Keratinocyte (primary cell): ENCODE measurements at regions not wholly inside any gene's neighbourhood (a gene's known extent, or its start where the extent isn't known, plus 50 kb on each side); places are given as distances from the start of the nearest gene placed in this dataset.

Experiments
- DNase-seq: peaks from one replicate; pipeline ENCODE4 v3.0.0-alpha.2; 2011; ENCODE audit warnings: low read depth, missing footprints, low spot score
- FAIRE-seq: peaks from 2 replicates; lab custom pipeline; 2011; peaks lifted over from hg19 to GRCh38; lab: Jason Lieb, UNC
- H2AFZ ChIP-seq: 2 replicates; pipeline ENCODE4 v1.6.0; 2012; ENCODE audit warnings: low read length, control low read depth, inconsistent platforms; ENCODE audit not compliant: control insufficient read depth
- H3K27ac ChIP-seq: 2 replicates; pipeline ENCODE4 v1.5.1; 2011; ENCODE audit warnings: low read length; ENCODE audit not compliant: control insufficient read depth, insufficient read depth
- H3K27me3 ChIP-seq: 3 replicates; pipeline ENCODE4 v1.6.0; 2011; ENCODE audit warnings: low read length; ENCODE audit not compliant: control insufficient read depth, insufficient read depth; ENCODE audit errors: extremely low read depth
- H3K36me3 ChIP-seq, 2 experiments: 2 replicates in 1 of 2; 3 replicates in 1 of 2; pipeline ENCODE4 v1.5.1; 2011; ENCODE audit warnings: low read length in 2 of 2, mild to moderate bottlenecking in 1 of 2; ENCODE audit not compliant: control insufficient read depth in 2 of 2, insufficient read depth in 2 of 2; ENCODE audit errors: extremely low read depth in 1 of 2
- H3K4me1 ChIP-seq: 3 replicates; pipeline ENCODE4 v1.5.1; 2011; ENCODE audit warnings: low read length; ENCODE audit not compliant: control insufficient read depth, insufficient read depth; ENCODE audit errors: extremely low read depth
- H3K4me2 ChIP-seq: 3 replicates; pipeline ENCODE4 v1.6.0; 2011; ENCODE audit warnings: low read depth, low read length; ENCODE audit not compliant: control insufficient read depth, insufficient read depth; ENCODE audit errors: extremely low read depth
- H3K4me3 ChIP-seq, 3 experiments: fragments of 200-600 bp in 1 of 3; sonication (generic) in 1 of 3; 2 replicates in 2 of 3; 3 replicates in 1 of 3; pipeline ENCODE4 v1.5.1; 2011 to 2016; ENCODE audit warnings: low read length in 3 of 3, mild to moderate bottlenecking in 3 of 3, control low read depth in 2 of 3, inconsistent platforms in 1 of 3, low read depth in 1 of 3, mixed read lengths in 1 of 3, mixed run types in 1 of 3, moderate library complexity in 1 of 3; ENCODE audit not compliant: control insufficient read depth in 2 of 3, insufficient read depth in 2 of 3; ENCODE audit errors: extremely low read depth in 1 of 3
- H3K79me2 ChIP-seq: 2 replicates; pipeline ENCODE4 v1.6.0; 2012; ENCODE audit warnings: low read length; ENCODE audit not compliant: control insufficient read depth, insufficient read depth
- H3K9ac ChIP-seq: 3 replicates; pipeline ENCODE4 v1.6.0; 2011; ENCODE audit warnings: low read length; ENCODE audit not compliant: control insufficient read depth, insufficient read depth; ENCODE audit errors: extremely low read depth
- H3K9me1 ChIP-seq: 3 replicates; pipeline ENCODE4 v1.6.0; 2011; ENCODE audit warnings: low read length; ENCODE audit not compliant: control insufficient read depth, insufficient read depth; ENCODE audit errors: extremely low read depth
- H3K9me3 ChIP-seq: 2 replicates; pipeline ENCODE4 v1.5.1; 2012; ENCODE audit warnings: low read depth, low read length; ENCODE audit not compliant: control insufficient read depth
- H4K20me1 ChIP-seq: 3 replicates; pipeline ENCODE4 v1.6.0; 2011; ENCODE audit warnings: low read length; ENCODE audit not compliant: control insufficient read depth, insufficient read depth; ENCODE audit errors: extremely low read depth
- EZH2 ChIP-seq: IDR thresholded peaks from one replicate; pipeline ENCODE4 v1.6.1; 2012; ENCODE audit warnings: inconsistent platforms, mild to moderate bottlenecking, low read length, moderate library complexity
- dilution Hi-C: fragments of 300-500 bp; cut with MboI; formaldehyde crosslinking; loops from one replicate; pipeline ENCODE4 v1.7.0; 2020; ENCODE audit warnings: low sequenced_read_pairs; ENCODE audit not compliant: extremely low pct_ligation_motif_present
- TF ChIP-seq, protein P1 (sequence below), 3 experiments: IDR thresholded peaks in 1 of 3; conservative IDR thresholded peaks in 1 of 3; optimal IDR thresholded peaks in 1 of 3; 2 replicates in 2 of 3; 3 replicates in 1 of 3; pipeline versions ENCODE3 to v1.5.1; 2011; ENCODE audit warnings: low read length in 3 of 3, mild to moderate bottlenecking in 3 of 3, moderate library complexity in 2 of 3, control low read depth in 1 of 3, inconsistent platforms in 1 of 3; ENCODE audit not compliant: insufficient read depth in 2 of 3; ENCODE audit errors: extremely low read depth in 1 of 3

DNA sequence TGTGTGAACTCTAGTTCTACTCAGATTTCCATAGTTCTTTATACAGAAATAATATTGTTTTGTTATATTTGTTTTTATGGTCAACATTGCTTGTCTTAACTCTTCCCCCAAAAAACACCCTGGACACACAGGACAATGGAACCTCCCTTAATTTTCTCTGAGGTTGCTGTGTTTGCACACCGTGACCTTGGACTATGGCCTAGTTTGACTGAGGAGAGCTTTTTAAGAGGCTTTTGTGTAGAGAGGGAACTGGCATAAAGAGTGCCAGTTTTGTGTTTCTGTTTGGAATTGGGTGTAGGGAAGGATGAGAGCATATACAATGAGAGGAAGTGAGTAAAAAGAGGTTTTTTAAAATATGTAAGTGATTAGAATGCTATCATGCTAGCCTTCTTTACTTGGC lies 101.1 kb upstream of the MEF2C start:
- no peaks in the 10 kb centered on the region for H3K36me3 ChIP-seq
- no peaks in the 10 kb centered on the region for H4K20me1 ChIP-seq
- H3K9me1 ChIP-seq = no peaks in the 10 kb centered on the region
- DNase-seq (no peak), FAIRE-seq (no peak)
- no peak overlapping the region for H2AFZ ChIP-seq
- no peaks in the 10 kb centered on the region for H3K27me3 ChIP-seq
- H3K4me2 ChIP-seq = no peak overlapping the region
- no peak overlapping the region for H3K9ac ChIP-seq
- no peaks in the 10 kb centered on the region for H3K79me2 ChIP-seq
- no peaks in the 10 kb centered on the region for H3K9me3 ChIP-seq
- TF ChIP-seq, protein P1, sequence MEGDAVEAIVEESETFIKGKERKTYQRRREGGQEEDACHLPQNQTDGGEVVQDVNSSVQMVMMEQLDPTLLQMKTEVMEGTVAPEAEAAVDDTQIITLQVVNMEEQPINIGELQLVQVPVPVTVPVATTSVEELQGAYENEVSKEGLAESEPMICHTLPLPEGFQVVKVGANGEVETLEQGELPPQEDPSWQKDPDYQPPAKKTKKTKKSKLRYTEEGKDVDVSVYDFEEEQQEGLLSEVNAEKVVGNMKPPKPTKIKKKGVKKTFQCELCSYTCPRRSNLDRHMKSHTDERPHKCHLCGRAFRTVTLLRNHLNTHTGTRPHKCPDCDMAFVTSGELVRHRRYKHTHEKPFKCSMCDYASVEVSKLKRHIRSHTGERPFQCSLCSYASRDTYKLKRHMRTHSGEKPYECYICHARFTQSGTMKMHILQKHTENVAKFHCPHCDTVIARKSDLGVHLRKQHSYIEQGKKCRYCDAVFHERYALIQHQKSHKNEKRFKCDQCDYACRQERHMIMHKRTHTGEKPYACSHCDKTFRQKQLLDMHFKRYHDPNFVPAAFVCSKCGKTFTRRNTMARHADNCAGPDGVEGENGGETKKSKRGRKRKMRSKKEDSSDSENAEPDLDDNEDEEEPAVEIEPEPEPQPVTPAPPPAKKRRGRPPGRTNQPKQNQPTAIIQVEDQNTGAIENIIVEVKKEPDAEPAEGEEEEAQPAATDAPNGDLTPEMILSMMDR (optimal IDR thresholded peaks at IDR 0.05 in 1 of 3, IDR thresholded peaks at IDR 0.05 in 1 of 3, conservative IDR thresholded peaks at IDR 0.05 in 1 of 3; ENCODE audit: extremely low read depth in 1 of 3, insufficient read depth in 2 of 3, low read length in 3 of 3) = no peak
- no peak for TF ChIP-seq EZH2
- no peak overlapping the region for H3K4me3 ChIP-seq
- dilution Hi-C loops = no loop called here
- H3K4me1 ChIP-seq = no peaks in the 10 kb centered on the region
- no peak overlapping the region for H3K27ac ChIP-seq

DNA sequence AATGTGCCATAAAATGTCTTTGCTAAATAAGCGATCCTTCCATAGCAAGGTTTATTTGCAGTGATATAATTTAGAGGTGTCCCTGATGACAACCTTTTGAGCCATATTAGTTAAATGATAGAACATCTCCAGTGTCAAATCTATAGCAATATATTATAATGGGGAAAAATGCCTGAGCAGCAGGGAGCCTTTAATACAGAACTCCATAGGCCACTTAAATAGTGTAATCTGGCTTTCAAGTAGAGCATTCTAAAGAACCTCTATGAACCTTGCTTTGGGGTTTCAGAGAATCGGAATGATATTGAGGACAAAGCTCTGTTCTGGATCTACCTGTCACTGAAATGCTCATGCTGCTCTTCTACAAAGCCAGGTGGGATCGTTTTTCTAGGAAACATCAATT lies 96.7 kb upstream of the MEF2C start:
- FAIRE-seq = no peak
- H3K79me2 ChIP-seq = no peaks in the 10 kb centered on the region
- no peak for DNase-seq
- no peaks in the 10 kb centered on the region for H3K27me3 ChIP-seq
- H3K27ac ChIP-seq = no peak overlapping the region
- dilution Hi-C loops = no loop called here
- no peak for TF ChIP-seq EZH2
- H2AFZ ChIP-seq = no peak overlapping the region
- H3K9me3 ChIP-seq = no peaks in the 10 kb centered on the region
- H4K20me1 ChIP-seq = no peaks in the 10 kb centered on the region
- no peak overlapping the region for H3K4me2 ChIP-seq
- H3K9me1 ChIP-seq = no peaks in the 10 kb centered on the region
- no peaks in the 10 kb centered on the region for H3K4me1 ChIP-seq
- H3K9ac ChIP-seq = no peak overlapping the region
- no peak overlapping the region for H3K4me3 ChIP-seq
- no peaks in the 10 kb centered on the region for H3K36me3 ChIP-seq

DNA sequence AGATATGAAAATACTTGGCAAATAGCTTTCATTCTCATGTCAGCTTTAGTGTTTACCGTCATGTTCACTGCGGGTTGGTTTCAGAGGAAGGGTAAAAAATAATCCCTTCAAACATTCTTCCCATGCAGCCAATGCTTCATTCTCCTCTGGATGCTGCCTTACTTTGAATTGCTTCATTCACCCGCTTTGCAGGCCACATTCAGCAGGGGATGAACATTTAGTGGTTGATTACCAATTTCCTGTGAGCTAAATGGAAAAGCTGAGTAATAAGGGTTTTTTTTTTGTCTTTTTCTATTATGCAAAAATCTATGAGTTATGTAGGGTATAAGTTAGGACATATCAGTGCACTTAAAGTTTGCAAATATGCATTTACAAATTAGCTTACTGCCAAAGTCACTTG lies 96.3 kb upstream of the MEF2C start:
- Histone ChIP-seq H3K4me2 (no peak overlapping the region), H3K9me3 (no peaks in the 10 kb centered on the region), H3K9me1 (no peaks in the 10 kb centered on the region), H2AFZ (no peak overlapping the region), H3K27ac (no peak overlapping the region), H3K9ac (no peak overlapping the region), H3K4me1 (no peaks in the 10 kb centered on the region), H4K20me1 (no peaks in the 10 kb centered on the region), H3K79me2 (no peaks in the 10 kb centered on the region), H3K36me3 (no peaks in the 10 kb centered on the region), H3K4me3 (no peak overlapping the region), H3K27me3 (no peaks in the 10 kb centered on the region)
- FAIRE-seq (no peak), DNase-seq (no peak)
- no peak for TF ChIP-seq EZH2
- TF ChIP-seq, protein P1 (optimal IDR thresholded peaks at IDR 0.05 in 1 of 3, IDR thresholded peaks at IDR 0.05 in 1 of 3, conservative IDR thresholded peaks at IDR 0.05 in 1 of 3; ENCODE audit: extremely low read depth in 1 of 3, insufficient read depth in 2 of 3, low read length in 3 of 3) = no peak
- dilution Hi-C loops = no loop called here
